ENCODE measurements at regions not wholly inside any gene's neighbourhood (a gene's known extent, or its start where the extent isn't known, plus 50 kb on each side); places are given as distances from the start of the nearest gene placed in this dataset.
"Not testable (repeated sequence)": the region's sequence is repeated elsewhere in the genome, so short reads cannot be mapped to it uniquely, and the experiment has no call there.

GRCh38 chr2:122564843-122565242, 809.4 kb downstream of the TSN start:
- DNase-seq (ENCODE audit: insufficient read length, low spot score) (no peak), FAIRE-seq (no peak)

- FAIRE-seq, result no peak
Measured at GRCh38 chr2:122565364-122565763, 809.9 kb downstream of the TSN start.

GRCh38 chr2:122570641-122571040, 815.2 kb downstream of the TSN start:
- FAIRE-seq, result no peak
- no peak for DNase-seq (ENCODE audit: insufficient read length, low spot score)

More at GRCh38 chr2:122565364-122565763, 809.9 kb downstream of the TSN start:
- DNase-seq (ENCODE audit: insufficient read length, low spot score), result no peak

- DNase-seq (ENCODE audit: insufficient read length, low spot score); FAIRE-seq: not testable (repeated sequence)
Measured at GRCh38 chr2:122571471-122571870, 816.0 kb downstream of the TSN start.

GRCh38 chr2:122575076-122575475, 819.6 kb downstream of the TSN start:
- FAIRE-seq, result no peak

GRCh38 chr2:122583159-122583917, 827.9 kb downstream of the TSN start:
- FAIRE-seq (no peak), DNase-seq (ENCODE audit: insufficient read length, low spot score) (no peak)

More at GRCh38 chr2:122575076-122575475, 819.6 kb downstream of the TSN start:
- no peak for DNase-seq (ENCODE audit: insufficient read length, low spot score)

- DNase-seq (ENCODE audit: insufficient read length, low spot score), result no peak
- FAIRE-seq, result no peak
Measured at GRCh38 chr2:122590524-122590923, 835.1 kb downstream of the TSN start.

GRCh38 chr2:122595065-122595464, 839.6 kb downstream of the TSN start:
- FAIRE-seq (no peak), DNase-seq (ENCODE audit: insufficient read length, low spot score) (no peak)

- FAIRE-seq, result no peak
Measured at GRCh38 chr2:122596598-122596997, 841.1 kb downstream of the TSN start.

GRCh38 chr2:122598784-122599183, 843.3 kb downstream of the TSN start:
- FAIRE-seq (no peak), DNase-seq (ENCODE audit: insufficient read length, low spot score) (no peak)

More at GRCh38 chr2:122596598-122596997, 841.1 kb downstream of the TSN start:
- no peak for DNase-seq (ENCODE audit: insufficient read length, low spot score)

GRCh38 chr2:122610948-122611609, 855.6 kb downstream of the TSN start:
- FAIRE-seq (no peak), DNase-seq (ENCODE audit: insufficient read length, low spot score) (no peak)

GRCh38 chr2:122622934-122623333, 867.5 kb downstream of the TSN start:
- FAIRE-seq, result no peak

GRCh38 chr2:122627388-122627787, 871.9 kb downstream of the TSN start:
- no peak for DNase-seq (ENCODE audit: insufficient read length, low spot score)
- FAIRE-seq, result no peak

More at GRCh38 chr2:122622934-122623333, 867.5 kb downstream of the TSN start:
- DNase-seq (ENCODE audit: insufficient read length, low spot score), result no peak

GRCh38 chr2:122634256-122634655, 878.8 kb downstream of the TSN start:
- DNase-seq (ENCODE audit: insufficient read length, low spot score), result no peak
- no peak for FAIRE-seq

GRCh38 chr2:122634920-122635319, 879.5 kb downstream of the TSN start:
- FAIRE-seq (no peak), DNase-seq (ENCODE audit: insufficient read length, low spot score) (no peak)

- no peak for DNase-seq (ENCODE audit: insufficient read length, low spot score)
- FAIRE-seq, result no peak
Measured at GRCh38 chr2:122635686-122636085, 880.2 kb downstream of the TSN start.

GRCh38 chr2:122636097-122636496, 880.6 kb downstream of the TSN start:
- FAIRE-seq, result no peak

GRCh38 chr2:122639176-122639575, 883.7 kb downstream of the TSN start:
- FAIRE-seq (no peak), DNase-seq (ENCODE audit: insufficient read length, low spot score) (no peak)

More at GRCh38 chr2:122636097-122636496, 880.6 kb downstream of the TSN start:
- DNase-seq (ENCODE audit: insufficient read length, low spot score), result no peak

GRCh38 chr2:122639711-122640110, 884.3 kb downstream of the TSN start:
- FAIRE-seq, result no peak
- DNase-seq (ENCODE audit: insufficient read length, low spot score), result no peak

- DNase-seq (ENCODE audit: insufficient read length, low spot score) (no peak), FAIRE-seq (no peak)
Measured at GRCh38 chr2:122643725-122644329, 888.4 kb downstream of the TSN start.

GRCh38 chr2:122651236-122651635, 895.8 kb downstream of the TSN start:
- no peak for DNase-seq (ENCODE audit: insufficient read length, low spot score)
- no peak for FAIRE-seq

- no peak for FAIRE-seq
Measured at GRCh38 chr2:122651780-122652179, 896.3 kb downstream of the TSN start.

More at GRCh38 chr2:122651780-122652179, 896.3 kb downstream of the TSN start:
- DNase-seq (ENCODE audit: insufficient read length, low spot score), result no peak
